NB4 (cell line): ENCODE measurements at regions not wholly inside any gene's neighbourhood (a gene's known extent, or its start where the extent isn't known, plus 50 kb on each side); places are given as distances from the start of the nearest gene placed in this dataset.
"Not testable (repeated sequence)": the region's sequence is repeated elsewhere in the genome, so short reads cannot be mapped to it uniquely, and the experiment has no call there.

Source experiments
- DNase-seq: peaks from one replicate; pipeline ENCODE4 v3.0.0; 2010; ENCODE audit warnings: low read depth
- H3K4me3 ChIP-seq: one replicate; pipeline ENCODE4 v1.5.1; 2011; ENCODE audit warnings: mild to moderate bottlenecking, low read depth, low read length, moderate library complexity
- MYC ChIP-seq: IDR thresholded peaks from 2 replicates; pipeline ENCODE4 v1.6.1; 2011; ENCODE audit warnings: low read depth, low read length
- POLR2A ChIP-seq: IDR thresholded peaks from 2 replicates; pipeline ENCODE4 v1.6.1; 2011; ENCODE audit warnings: mild to moderate bottlenecking; ENCODE audit not compliant: insufficient read length; ENCODE audit errors: extremely low read depth
- TF ChIP-seq, protein P1 (sequence below): IDR thresholded peaks from one replicate; pipeline ENCODE4 v1.5.1; 2012; ENCODE audit warnings: low read depth, low read length
- TF ChIP-seq, protein P2 (sequence below): IDR thresholded peaks from 2 replicates; pipeline ENCODE4 v1.6.1; 2011; ENCODE audit warnings: low read depth, low read length

GRCh38 chr3:144852999-144853398 lies 881.4 kb downstream of the DIPK2A start:
- H3K4me3 ChIP-seq: no peak overlapping the region
- no peak for DNase-seq
- TF ChIP-seq POLR2A: no peak
- TF ChIP-seq MYC: no peak
- TF ChIP-seq, protein P1, sequence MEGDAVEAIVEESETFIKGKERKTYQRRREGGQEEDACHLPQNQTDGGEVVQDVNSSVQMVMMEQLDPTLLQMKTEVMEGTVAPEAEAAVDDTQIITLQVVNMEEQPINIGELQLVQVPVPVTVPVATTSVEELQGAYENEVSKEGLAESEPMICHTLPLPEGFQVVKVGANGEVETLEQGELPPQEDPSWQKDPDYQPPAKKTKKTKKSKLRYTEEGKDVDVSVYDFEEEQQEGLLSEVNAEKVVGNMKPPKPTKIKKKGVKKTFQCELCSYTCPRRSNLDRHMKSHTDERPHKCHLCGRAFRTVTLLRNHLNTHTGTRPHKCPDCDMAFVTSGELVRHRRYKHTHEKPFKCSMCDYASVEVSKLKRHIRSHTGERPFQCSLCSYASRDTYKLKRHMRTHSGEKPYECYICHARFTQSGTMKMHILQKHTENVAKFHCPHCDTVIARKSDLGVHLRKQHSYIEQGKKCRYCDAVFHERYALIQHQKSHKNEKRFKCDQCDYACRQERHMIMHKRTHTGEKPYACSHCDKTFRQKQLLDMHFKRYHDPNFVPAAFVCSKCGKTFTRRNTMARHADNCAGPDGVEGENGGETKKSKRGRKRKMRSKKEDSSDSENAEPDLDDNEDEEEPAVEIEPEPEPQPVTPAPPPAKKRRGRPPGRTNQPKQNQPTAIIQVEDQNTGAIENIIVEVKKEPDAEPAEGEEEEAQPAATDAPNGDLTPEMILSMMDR: no peak
- TF ChIP-seq, protein P2, sequence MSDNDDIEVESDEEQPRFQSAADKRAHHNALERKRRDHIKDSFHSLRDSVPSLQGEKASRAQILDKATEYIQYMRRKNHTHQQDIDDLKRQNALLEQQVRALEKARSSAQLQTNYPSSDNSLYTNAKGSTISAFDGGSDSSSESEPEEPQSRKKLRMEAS: no peak

GRCh38 chr3:144854020-144854419 lies 882.4 kb downstream of the DIPK2A start:
- not testable (repeated sequence) for H3K4me3 ChIP-seq
- DNase-seq: peak; percentile 9

DNA sequence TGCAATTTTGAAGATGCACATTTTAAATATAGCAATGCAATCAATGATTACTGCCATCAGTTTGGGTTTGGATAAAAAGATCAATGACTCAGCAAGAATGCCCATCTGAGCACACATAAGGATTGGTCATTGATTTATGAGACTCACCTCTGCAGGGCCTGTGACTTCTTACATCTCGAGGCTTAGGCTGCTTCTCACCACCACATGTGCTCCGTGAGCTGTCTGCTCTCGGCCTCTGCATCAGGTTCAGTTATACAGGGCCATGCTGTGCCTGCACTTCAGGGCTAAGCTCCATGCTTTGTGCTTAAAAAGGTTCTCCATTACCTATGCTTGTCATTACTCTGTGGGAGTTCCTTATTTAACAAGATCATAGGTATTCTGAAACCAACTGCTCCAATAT lies 887.5 kb downstream of the DIPK2A start:
- TF ChIP-seq, protein P2: no peak
- TF ChIP-seq, protein P1: no peak
- TF ChIP-seq POLR2A: no peak
- no peak for TF ChIP-seq MYC
- no peak for DNase-seq
- no peak overlapping the region for H3K4me3 ChIP-seq

DNA sequence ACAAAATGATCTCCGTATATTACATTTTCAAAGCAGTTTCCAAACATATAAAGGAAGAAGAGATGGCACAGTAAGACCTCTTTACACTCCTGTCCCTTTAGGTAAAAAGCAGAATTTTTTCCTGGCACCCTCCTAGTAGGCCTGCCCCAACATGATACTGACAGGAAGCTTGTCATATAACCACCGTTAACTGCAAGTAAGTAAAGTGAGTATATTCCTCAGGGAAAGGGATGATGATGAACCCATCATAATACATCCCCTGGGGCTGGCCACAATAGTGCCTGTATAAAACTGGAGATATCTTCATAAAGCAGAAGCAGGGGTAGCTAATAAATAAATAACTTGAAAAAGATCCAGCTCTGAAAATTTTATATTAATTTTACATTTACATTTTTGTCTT lies 893.0 kb downstream of the DIPK2A start:
- no peak for DNase-seq
- TF ChIP-seq MYC: no peak
- TF ChIP-seq POLR2A: no peak
- TF ChIP-seq, protein P2: no peak
- TF ChIP-seq, protein P1: no peak
- H3K4me3 ChIP-seq: no peak overlapping the region

DNA sequence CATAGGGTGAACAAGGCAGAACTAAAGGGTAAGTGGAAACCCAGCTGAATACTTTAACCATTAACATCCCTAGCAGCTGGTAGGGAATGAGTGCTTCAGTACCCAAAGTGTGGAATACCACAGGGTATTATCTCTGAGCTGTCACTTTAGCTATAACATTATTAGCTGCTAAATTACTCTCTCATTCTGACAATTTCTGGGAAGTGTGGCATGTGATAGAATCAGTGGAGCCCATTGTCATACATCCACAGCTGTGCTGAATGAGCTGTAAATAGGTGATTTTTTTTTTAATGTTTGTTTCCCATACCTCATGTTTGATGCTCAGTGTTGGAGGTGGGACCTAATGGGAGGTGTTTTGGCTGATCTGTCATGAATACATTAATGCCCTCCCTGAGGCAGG lies 894.3 kb downstream of the DIPK2A start:
- TF ChIP-seq MYC: no peak
- TF ChIP-seq, protein P2: no peak
- TF ChIP-seq POLR2A: no peak
- TF ChIP-seq, protein P1: no peak
- DNase-seq: no peak
- no peak overlapping the region for H3K4me3 ChIP-seq

DNA sequence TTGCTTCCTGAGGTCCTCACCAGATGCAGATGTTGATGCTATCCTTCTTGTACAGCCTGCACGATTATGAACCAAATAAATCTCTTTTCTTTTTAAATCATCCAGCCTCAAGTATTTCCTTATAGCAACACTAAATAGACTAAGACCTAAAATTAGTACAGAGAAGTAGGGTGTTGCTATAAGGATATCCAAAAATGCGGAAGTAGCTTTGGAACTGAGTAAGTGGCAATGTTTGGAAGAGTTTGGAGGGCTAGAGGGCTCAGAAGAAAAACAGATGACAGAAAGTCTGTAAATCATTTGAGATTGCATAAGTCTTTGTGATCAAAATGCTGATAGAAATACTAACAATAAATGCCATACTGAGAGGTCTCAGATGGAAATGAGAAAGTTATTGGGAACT lies 894.9 kb downstream of the DIPK2A start:
- TF ChIP-seq, protein P2: no peak
- TF ChIP-seq MYC (no peak), POLR2A (no peak)
- TF ChIP-seq, protein P1: no peak
- peak; percentile 1 for DNase-seq
- no peak overlapping the region for H3K4me3 ChIP-seq
